ENCODE measurements at regions not wholly inside any gene's neighbourhood (a gene's known extent, or its start where the extent isn't known, plus 50 kb on each side); places are given as distances from the start of the nearest gene placed in this dataset.

- TF ChIP-seq, protein P1, sequence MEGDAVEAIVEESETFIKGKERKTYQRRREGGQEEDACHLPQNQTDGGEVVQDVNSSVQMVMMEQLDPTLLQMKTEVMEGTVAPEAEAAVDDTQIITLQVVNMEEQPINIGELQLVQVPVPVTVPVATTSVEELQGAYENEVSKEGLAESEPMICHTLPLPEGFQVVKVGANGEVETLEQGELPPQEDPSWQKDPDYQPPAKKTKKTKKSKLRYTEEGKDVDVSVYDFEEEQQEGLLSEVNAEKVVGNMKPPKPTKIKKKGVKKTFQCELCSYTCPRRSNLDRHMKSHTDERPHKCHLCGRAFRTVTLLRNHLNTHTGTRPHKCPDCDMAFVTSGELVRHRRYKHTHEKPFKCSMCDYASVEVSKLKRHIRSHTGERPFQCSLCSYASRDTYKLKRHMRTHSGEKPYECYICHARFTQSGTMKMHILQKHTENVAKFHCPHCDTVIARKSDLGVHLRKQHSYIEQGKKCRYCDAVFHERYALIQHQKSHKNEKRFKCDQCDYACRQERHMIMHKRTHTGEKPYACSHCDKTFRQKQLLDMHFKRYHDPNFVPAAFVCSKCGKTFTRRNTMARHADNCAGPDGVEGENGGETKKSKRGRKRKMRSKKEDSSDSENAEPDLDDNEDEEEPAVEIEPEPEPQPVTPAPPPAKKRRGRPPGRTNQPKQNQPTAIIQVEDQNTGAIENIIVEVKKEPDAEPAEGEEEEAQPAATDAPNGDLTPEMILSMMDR (IDR thresholded peaks at IDR 0.05): no peak
- no peak for TF ChIP-seq EZH2 (IDR thresholded peaks at IDR 0.05; ENCODE audit: borderline replicate concordance, insufficient read depth, low read depth, low read length, poor library complexity, severe bottlenecking)
Observed at GRCh38 chr6:145213614-145214013, 521.7 kb downstream of the EPM2A start.
